Effector memory CD8-positive, alpha-beta T cell (primary cell): ENCODE measurements at regions not wholly inside any gene's neighbourhood (a gene's known extent, or its start where the extent isn't known, plus 50 kb on each side); places are given as distances from the start of the nearest gene placed in this dataset.

ENCODE experiments used
- ATAC-seq: fragments of 150-1000 bp; cut with Tn5 transposase; replicated peaks from 2 replicates; pipeline ENCODE4 v1.10.0; 2021; ENCODE audit warnings: mild to moderate bottlenecking, moderate library complexity
- DNase-seq, 3 experiments: peaks; one replicate each; pipeline ENCODE4 v3.0.0; 2021
- H3K27ac Mint-ChIP-seq, 2 donors: one replicate each; pipeline ENCODE4 v1.8.0; 2022; ENCODE audit warnings: mild to moderate bottlenecking in 2 of 2, mixed read lengths in 2 of 2, moderate library complexity in 2 of 2
- H3K27me3 Mint-ChIP-seq, 2 donors: one replicate each; pipeline ENCODE4 v1.8.0; 2022; ENCODE audit warnings: mixed read lengths in 2 of 2
- H3K36me3 Mint-ChIP-seq: one replicate; pipeline ENCODE4 v1.8.0; 2022; ENCODE audit warnings: mild to moderate bottlenecking, moderate library complexity, mixed read lengths; ENCODE audit not compliant: insufficient read depth
- H3K4me1 Mint-ChIP-seq, 2 donors: one replicate each; pipeline ENCODE4 v1.8.0; 2022; ENCODE audit warnings: low read depth in 2 of 2, mixed read lengths in 2 of 2
- H3K4me3 Mint-ChIP-seq, 2 donors: one replicate each; pipeline ENCODE4 v1.8.0; 2022; ENCODE audit warnings: mild to moderate bottlenecking in 2 of 2, mixed read lengths in 2 of 2, moderate library complexity in 2 of 2
- H3K9me3 Mint-ChIP-seq, 2 donors: one replicate each; pipeline ENCODE4 v1.8.0; 2022; ENCODE audit warnings: mixed read lengths in 2 of 2

DNA sequence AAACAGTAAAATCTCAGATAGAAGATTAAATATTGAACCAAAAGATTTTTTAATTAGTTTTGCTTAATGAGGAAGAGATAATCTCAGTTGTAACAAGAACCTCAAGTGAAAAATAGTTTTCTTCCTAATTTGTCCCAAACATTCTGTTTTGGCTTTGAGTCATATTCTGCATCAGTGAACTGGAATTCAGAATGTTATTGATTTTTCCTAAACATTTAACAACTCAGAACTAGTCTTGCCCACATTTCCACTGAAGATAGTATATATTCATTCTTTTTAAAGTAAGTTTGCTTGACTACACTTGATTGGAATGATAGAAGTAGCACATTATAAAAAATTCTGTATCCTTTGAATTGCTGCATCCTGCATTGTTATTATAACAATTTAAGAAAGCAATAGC lies 85.7 kb upstream of the UGP2 start:
- no peak for DNase-seq
- Mint-ChIP-seq H3K36me3 (peaks cover 6% of the 10 kb centered on the region), H3K4me1 (no peaks in the 10 kb centered on the region), H3K27ac (no peak overlapping the region), H3K9me3 (no peaks in the 10 kb centered on the region), H3K27me3 (peaks cover 45 to 51% of the 10 kb centered on the region in 2 donors), H3K4me3 (no peak overlapping the region)
- no peak for ATAC-seq

DNA sequence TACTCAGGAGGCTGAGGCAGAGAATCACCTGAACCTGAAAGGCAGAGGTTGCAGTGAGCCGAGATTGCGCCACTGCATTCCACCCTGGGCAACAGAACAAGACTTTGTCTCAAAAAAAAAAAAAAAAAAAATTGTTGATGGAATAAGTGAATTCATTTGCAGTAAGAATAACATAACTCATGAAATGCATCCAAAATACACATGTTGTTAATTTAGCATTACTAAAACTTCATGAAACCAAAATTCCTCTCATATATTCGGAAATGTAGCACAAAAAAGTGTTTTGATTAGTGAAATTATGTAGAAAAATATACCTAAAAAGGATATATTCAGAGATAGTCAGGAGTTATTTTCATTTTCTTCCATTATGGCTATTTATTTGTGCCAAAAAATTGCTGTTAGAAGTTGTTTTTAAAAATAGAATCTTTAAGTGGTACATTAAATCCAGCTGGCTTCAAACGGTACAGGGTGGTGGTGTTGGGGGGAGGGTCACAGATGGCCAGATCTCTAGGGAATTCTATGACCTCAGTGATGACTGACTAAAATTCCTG lies 78.2 kb upstream of the UGP2 start:
- H3K27me3 Mint-ChIP-seq = peaks cover 16 to 34% of the 10 kb centered on the region in 2 donors

DNA sequence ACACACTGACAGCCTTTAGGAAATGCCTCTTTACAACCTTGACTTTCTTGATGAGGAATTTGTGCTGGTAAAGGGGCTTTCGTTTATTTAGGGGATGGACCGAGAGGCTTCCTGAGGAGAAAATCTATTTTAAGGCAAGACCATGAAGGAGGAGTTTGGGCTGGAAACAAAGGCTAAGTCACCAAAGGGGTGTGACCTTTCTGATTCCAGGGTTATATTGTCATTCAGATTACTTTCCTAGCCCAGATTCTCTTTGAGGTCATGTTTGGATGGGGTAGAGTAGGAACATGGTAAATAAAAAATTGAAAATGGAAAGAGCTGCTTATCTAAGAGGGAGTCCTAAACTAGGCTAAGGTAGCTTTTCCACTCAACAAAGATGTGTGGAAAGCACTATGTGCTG lies 77.1 kb upstream of the UGP2 start:
- peaks cover 16 to 27% of the 10 kb centered on the region in 2 donors for H3K27me3 Mint-ChIP-seq
- H3K4me1 Mint-ChIP-seq = no peaks in the 10 kb centered on the region
- peaks cover 6% of the 10 kb centered on the region for H3K36me3 Mint-ChIP-seq
- ATAC-seq = no peak
- H3K4me3 Mint-ChIP-seq = no peak overlapping the region
- no peaks in the 10 kb centered on the region for H3K9me3 Mint-ChIP-seq
- no peak for DNase-seq
- no peak overlapping the region for H3K27ac Mint-ChIP-seq

More for the DNA sequence above, 78.2 kb upstream of the UGP2 start:
- DNase-seq (no peak), ATAC-seq (no peak)
- Mint-ChIP-seq H3K9me3 (no peaks in the 10 kb centered on the region), H3K4me3 (no peak overlapping the region), H3K27ac (no peak overlapping the region), H3K4me1 (no peaks in the 10 kb centered on the region), H3K36me3 (peaks cover 6% of the 10 kb centered on the region)

DNA sequence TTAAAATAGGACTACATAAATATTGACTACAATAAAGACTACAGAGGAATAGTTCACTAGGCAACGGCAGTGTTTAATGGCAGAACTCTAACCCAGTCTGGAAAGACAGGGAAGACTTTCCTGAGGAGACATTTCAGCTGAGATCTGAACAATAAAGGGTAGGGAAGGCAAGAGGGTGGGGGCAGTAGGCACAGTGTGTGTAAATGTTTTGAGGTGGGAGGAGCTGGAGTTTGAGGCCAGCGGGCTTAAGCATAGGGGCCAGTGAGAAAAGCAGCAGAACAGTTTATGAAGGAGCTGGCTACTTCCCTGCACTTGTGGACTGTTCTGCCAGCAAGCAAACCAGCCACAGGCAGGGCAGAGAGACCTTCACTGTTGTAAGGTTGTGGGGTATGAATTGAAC lies 76.6 kb upstream of the UGP2 start:
- DNase-seq (no peak), ATAC-seq (no peak)
- Mint-ChIP-seq H3K36me3 (peaks cover 6% of the 10 kb centered on the region), H3K27me3 (peaks cover 15 to 22% of the 10 kb centered on the region in 2 donors), H3K4me3 (no peak overlapping the region), H3K9me3 (no peaks in the 10 kb centered on the region), H3K27ac (no peak overlapping the region), H3K4me1 (no peaks in the 10 kb centered on the region)

GRCh38 chr2:63767307-63767706 lies 74.4 kb upstream of the UGP2 start:
- peaks cover 0 to under 1% of the 10 kb centered on the region in 2 donors for H3K27me3 Mint-ChIP-seq
- H3K4me3 Mint-ChIP-seq = no peak overlapping the region
- no peaks in the 10 kb centered on the region for H3K4me1 Mint-ChIP-seq
- ATAC-seq (no peak), DNase-seq (no peak)
- H3K36me3 Mint-ChIP-seq = no peaks in the 10 kb centered on the region
- no peaks in the 10 kb centered on the region for H3K9me3 Mint-ChIP-seq
- H3K27ac Mint-ChIP-seq = no peak overlapping the region

DNA sequence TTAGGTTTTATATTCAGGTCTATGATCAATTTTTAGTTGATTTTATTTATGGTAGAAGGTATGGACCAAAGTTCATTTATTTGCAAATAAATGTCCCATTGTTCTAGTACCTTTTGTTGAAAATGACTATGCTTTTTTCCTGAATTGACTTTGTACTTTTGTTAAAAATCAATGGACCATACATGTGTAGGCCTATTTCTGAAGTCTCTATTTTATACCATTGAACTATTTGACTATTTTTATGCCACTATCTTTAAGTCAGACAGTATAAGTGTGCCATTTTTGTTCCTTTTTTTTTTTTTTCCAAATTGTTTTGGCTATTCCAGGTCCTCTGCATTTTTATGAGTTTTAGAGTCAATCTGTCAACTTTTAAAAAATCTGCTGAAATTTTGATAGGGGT lies 73.6 kb upstream of the UGP2 start:
- Mint-ChIP-seq H3K27me3 (no peaks in the 10 kb centered on the region), H3K27ac (no peak overlapping the region), H3K36me3 (no peaks in the 10 kb centered on the region), H3K4me1 (no peaks in the 10 kb centered on the region), H3K9me3 (no peaks in the 10 kb centered on the region), H3K4me3 (no peak overlapping the region)
- ATAC-seq (no peak), DNase-seq (no peak)

- DNase-seq (no peak), ATAC-seq (no peak)
- Mint-ChIP-seq H3K4me1 (no peaks in the 10 kb centered on the region), H3K27me3 (peaks cover 0 to 10% of the 10 kb centered on the region in 2 donors), H3K9me3 (no peaks in the 10 kb centered on the region), H3K36me3 (no peaks in the 10 kb centered on the region), H3K27ac (no peak overlapping the region), H3K4me3 (no peak overlapping the region)
Observed at GRCh38 chr2:63769915-63770314, 71.8 kb upstream of the UGP2 start.

DNA sequence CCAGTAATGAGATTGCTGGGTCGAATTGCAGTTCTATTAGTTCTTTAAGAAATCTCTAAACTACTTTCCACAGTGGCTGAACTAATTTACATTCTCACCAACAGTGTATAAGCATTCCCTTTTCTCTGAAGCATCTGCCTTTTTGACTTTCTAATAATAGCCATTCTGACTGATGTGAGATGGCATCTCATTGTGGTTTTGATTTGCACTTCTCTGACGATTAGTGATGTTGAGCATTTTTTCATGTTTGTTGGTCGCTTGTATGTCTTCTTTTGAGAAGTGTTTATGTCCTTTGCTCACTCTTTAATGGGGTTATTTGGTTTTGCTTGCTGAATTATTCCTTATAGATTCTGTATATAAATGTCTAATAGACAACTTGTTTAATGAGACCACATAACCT lies 69.6 kb upstream of the UGP2 start:
- H3K27ac Mint-ChIP-seq = no peak overlapping the region
- H3K4me3 Mint-ChIP-seq = no peak overlapping the region
- peaks cover 11 to 16% of the 10 kb centered on the region in 2 donors for H3K27me3 Mint-ChIP-seq
- H3K4me1 Mint-ChIP-seq = no peaks in the 10 kb centered on the region
- ATAC-seq (no peak), DNase-seq (no peak)
- H3K9me3 Mint-ChIP-seq = no peaks in the 10 kb centered on the region
- H3K36me3 Mint-ChIP-seq = no peaks in the 10 kb centered on the region

DNA sequence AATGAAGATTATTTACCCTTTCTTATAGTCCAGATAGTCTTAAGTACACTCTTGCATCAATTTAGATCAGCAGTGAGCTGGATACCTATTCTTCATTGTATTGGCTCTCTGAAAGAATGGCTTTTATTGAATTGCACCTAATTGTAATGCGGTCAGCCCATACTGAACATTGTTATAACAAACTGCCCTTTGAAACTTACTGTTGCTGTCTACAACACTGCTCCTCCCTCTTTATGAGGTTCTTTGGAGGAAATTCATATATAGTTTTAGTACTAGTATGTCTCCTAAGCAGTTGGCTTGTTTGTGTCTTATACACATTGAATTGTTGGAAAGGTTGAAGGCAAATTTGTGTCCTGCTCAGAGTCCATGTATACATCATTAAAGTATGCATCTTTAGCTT lies 66.5 kb upstream of the UGP2 start:
- DNase-seq = no peak
- Mint-ChIP-seq H3K4me3 (no peak overlapping the region), H3K36me3 (no peaks in the 10 kb centered on the region), H3K9me3 (no peaks in the 10 kb centered on the region), H3K27ac (no peak overlapping the region), H3K4me1 (no peaks in the 10 kb centered on the region), H3K27me3 (peaks cover 20 to 26% of the 10 kb centered on the region in 2 donors)
- ATAC-seq = no peak

DNA sequence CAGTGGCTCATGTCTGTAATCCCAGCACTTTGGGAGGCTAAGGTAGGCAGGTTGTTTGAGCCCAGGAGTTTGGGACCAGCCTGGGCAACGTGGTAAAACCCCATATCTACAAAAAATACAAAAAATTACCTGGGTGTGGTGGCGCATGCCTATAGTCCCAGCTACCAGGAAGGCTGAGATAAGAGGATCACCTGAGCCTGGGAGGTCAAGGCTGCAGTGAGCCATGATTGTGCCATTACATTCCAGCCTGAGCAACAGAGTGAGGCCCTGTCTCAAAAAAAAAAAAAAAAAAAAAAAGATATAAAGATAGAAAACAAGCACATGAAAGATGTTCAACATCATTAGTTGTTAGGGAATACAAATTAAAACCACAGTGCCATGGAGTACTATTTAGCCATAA lies 65.3 kb upstream of the UGP2 start:
- DNase-seq (no peak), ATAC-seq (no peak)
- Mint-ChIP-seq H3K27ac (no peak overlapping the region), H3K27me3 (peaks cover 29 to 38% of the 10 kb centered on the region in 2 donors), H3K9me3 (no peaks in the 10 kb centered on the region), H3K4me3 (no peak overlapping the region), H3K36me3 (no peaks in the 10 kb centered on the region), H3K4me1 (no peaks in the 10 kb centered on the region)

- Mint-ChIP-seq H3K4me3 (no peak overlapping the region), H3K9me3 (no peaks in the 10 kb centered on the region), H3K27ac (no peak overlapping the region), H3K36me3 (no peaks in the 10 kb centered on the region), H3K4me1 (no peaks in the 10 kb centered on the region), H3K27me3 (peaks cover 29 to 39% of the 10 kb centered on the region in 2 donors)
- no peak for DNase-seq
- ATAC-seq = no peak
Observed at GRCh38 chr2:63777816-63778215, 63.9 kb upstream of the UGP2 start.

- Mint-ChIP-seq H3K4me1 (no peaks in the 10 kb centered on the region), H3K27me3 (peaks cover 29 to 39% of the 10 kb centered on the region in 2 donors), H3K36me3 (no peaks in the 10 kb centered on the region), H3K4me3 (no peak overlapping the region), H3K27ac (no peak overlapping the region), H3K9me3 (no peaks in the 10 kb centered on the region)
- DNase-seq (no peak), ATAC-seq (no peak)
Observed at GRCh38 chr2:63778391-63778790, 63.3 kb upstream of the UGP2 start.

- DNase-seq (no peak), ATAC-seq (no peak)
- H3K4me1 Mint-ChIP-seq = no peaks in the 10 kb centered on the region
- no peak overlapping the region for H3K4me3 Mint-ChIP-seq
- H3K27me3 Mint-ChIP-seq = peaks cover 29 to 33% of the 10 kb centered on the region in 2 donors
- H3K27ac Mint-ChIP-seq = no peak overlapping the region
- H3K36me3 Mint-ChIP-seq = no peaks in the 10 kb centered on the region
- H3K9me3 Mint-ChIP-seq = no peaks in the 10 kb centered on the region
Observed at GRCh38 chr2:63780518-63781155, 61.1 kb upstream of the UGP2 start.

GRCh38 chr2:63784461-63784860 lies 57.2 kb upstream of the UGP2 start:
- Mint-ChIP-seq H3K9me3 (no peaks in the 10 kb centered on the region), H3K4me1 (no peaks in the 10 kb centered on the region), H3K27me3 (peaks cover 10 to 20% of the 10 kb centered on the region in 2 donors), H3K27ac (no peak overlapping the region), H3K36me3 (no peaks in the 10 kb centered on the region), H3K4me3 (no peak overlapping the region)
- ATAC-seq (no peak), DNase-seq (no peak)
